Inflammatory macrophage treated with lipopolysaccharide for 4 hours (primary cell): ENCODE measurements at regions not wholly inside any gene's neighbourhood (a gene's known extent, or its start where the extent isn't known, plus 50 kb on each side); places are given as distances from the start of the nearest gene placed in this dataset.
A peak's percentile ranks its signal among the peaks of the same experiment; 100 is the strongest.

Experiments used
- DNase-seq: peaks from one replicate; pipeline ENCODE4 v3.0.0-alpha.2; 2020

GRCh38 chr16:85463672-85464382 lies 149.3 kb upstream of the GSE1 start:
- DNase-seq, result no peak

DNA sequence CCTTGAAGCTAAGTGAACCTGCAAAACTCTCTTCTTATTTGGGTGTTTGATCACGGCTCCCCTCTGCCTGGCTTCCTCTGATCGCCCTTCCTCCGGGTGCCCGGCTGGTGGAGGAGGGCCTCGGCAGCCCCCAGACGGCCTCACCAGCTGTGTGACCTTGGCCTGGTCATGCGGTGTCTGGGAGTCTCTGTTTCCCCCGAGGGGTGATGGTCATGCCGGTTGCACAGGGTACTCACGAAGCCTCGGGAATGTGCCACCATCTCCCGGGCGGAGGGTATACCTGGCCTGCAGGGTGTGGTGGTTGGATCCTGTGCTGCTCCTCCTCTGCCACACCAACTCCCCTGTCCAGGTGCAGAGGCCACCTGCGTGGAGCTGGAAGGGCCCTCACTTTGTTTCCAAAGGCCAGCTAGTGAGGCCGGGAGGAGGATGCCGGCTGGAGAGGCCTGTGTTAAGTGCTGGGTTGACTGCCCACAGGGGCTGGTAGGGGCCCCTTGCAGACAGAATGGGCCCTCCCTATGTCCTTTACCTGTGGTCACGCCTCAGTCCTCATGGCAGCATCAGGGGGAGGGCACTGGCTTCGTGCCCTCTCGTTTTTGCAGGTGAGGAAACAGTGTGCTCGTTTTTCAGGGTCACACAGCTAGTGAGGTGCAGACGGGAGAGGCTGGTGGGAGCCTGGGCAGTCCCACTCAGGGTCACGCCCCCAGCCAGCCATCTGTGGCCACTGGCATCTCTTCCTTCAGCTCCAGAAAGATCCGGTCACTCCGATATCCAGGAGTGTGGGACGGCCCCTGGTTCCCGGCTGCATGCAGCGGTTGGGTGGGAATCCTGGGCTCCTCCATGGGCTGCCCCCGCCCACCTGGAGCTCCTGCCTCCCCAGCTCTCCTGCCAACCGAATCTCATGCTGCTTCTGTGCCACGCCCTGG lies 148.5 kb upstream of the GSE1 start:
- DNase-seq, result no peak

GRCh38 chr16:85465328-85466303 lies 147.5 kb upstream of the GSE1 start:
- no peak for DNase-seq

GRCh38 chr16:85466304-85466700 lies 146.8 kb upstream of the GSE1 start:
- no peak for DNase-seq

DNA sequence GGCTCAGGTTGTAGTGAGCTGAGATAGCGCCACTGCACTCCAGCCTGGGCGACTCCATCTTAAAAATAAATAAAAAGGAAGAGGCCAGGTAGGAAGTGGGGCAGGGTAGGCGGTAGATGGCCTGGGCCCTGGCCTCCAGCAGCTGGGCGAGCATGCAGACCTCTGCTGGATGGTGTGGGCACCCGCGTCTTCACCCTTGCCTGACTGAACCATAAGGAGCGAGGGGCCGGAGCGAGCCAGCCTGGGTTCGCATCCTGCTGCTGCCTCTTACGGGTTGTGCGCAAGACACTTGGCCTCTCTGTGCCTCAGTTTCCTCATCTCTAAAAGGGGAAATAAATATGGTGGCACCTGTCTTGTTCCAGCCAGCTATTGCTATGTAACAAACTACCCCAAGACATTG lies 146.1 kb upstream of the GSE1 start:
- DNase-seq, result no peak

- DNase-seq, result no peak
These were observed 143.1 kb upstream of the GSE1 start for GRCh38 chr16:85469929-85470590.

GRCh38 chr16:85470873-85471272 lies 142.2 kb upstream of the GSE1 start:
- DNase-seq, result no peak

DNA sequence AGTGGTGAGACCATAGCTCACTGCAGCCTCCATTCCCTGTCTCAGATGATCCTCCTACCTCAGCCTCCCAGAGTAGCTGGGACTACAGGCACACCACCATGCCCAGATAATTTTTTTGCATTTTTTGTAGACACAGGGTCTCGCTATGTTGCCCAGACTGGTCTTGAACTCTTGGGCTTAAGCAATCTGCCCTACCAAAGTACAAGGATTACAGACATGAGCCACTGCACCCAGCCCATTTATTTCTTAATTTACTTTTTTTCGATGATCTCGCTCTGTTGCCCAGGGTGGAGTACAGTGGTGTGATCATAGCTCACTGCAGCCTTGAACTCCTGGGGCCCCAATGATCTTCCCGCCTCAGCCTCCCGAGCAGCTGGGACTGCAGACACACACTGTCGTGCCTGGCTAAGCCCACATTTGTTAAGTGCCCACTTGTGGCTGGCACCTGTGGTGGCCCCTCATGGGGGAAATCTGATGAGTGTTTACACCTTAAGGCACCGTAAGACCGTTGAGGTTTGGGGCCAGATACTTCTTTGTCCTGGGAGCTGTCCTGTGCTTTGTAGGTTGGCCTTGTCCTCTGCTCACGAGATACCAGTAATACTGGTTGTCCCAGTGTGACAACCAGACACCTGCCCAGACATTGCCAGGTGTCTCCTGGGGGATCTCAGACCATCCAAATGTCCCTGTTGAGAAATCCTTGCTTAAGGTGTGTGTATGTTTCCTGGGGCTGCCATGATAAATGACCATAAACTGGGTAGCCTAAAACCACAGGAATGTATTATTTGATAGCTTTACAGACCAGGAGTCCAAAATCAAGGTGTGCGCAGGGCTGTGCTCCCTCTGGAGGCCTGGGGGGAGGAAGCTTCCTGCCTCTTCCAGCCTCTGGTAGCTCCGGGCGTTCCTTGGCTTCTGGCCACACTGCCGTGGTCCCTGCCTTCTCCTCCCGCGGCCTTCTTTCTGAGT lies 141.4 kb upstream of the GSE1 start:
- no peak for DNase-seq

DNA sequence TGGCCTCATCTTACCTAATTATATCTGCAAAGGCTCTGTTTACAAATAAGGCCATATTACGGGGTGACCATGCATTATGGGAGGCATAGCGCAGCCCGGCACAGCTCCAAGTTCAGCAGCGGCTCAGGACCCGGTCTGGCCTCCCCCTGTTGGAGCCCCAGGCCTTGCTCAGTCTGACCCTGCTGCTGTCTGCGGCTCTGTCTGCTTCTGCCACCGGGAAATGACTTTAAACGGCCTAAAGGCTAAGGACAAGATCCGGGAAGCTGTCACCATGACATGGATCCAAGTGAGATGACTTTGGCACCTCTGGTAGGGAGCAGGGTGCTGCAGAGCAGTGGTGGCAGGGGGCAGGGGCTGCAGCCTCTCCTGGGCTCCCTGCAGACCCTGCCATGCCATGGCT lies 140.6 kb upstream of the GSE1 start:
- no peak for DNase-seq

GRCh38 chr16:85473323-85473722 lies 139.8 kb upstream of the GSE1 start:
- no peak for DNase-seq

- DNase-seq, result no peak
These were observed 139.1 kb upstream of the GSE1 start for GRCh38 chr16:85473909-85474620.

- no peak for DNase-seq
These were observed 138.4 kb upstream of the GSE1 start for GRCh38 chr16:85474621-85475217.

DNA sequence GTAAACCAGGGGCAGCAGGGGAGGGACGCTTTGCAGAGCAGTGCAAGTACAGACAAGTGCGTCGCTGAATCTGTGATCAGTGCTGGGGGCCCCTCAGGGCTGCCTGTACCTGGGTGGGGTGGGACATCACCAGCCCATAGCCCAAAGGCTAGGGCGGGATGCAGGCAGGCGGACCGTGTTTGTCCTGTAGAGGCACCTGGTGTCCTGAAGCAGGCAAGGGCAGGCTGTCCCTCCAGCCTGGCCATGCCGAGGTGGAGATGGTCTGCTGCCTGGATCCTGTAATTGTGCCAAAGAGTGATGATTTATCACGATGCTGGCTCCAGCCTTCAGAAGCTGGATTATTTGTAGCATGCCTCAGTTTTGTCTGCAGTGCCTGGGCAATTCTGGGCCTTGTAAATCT lies 137.9 kb upstream of the GSE1 start:
- DNase-seq, result no peak

GRCh38 chr16:85475691-85476300 lies 137.3 kb upstream of the GSE1 start:
- DNase-seq, result no peak

- no peak for DNase-seq
These were observed 136.7 kb upstream of the GSE1 start for GRCh38 chr16:85476389-85476788.

- DNase-seq, result peak; percentile 11
These were observed 135.2 kb upstream of the GSE1 start for GRCh38 chr16:85477801-85478363.

GRCh38 chr16:85479972-85480726 lies 133.0 kb upstream of the GSE1 start:
- no peak for DNase-seq

GRCh38 chr16:85480727-85481101 lies 132.4 kb upstream of the GSE1 start:
- no peak for DNase-seq

DNA sequence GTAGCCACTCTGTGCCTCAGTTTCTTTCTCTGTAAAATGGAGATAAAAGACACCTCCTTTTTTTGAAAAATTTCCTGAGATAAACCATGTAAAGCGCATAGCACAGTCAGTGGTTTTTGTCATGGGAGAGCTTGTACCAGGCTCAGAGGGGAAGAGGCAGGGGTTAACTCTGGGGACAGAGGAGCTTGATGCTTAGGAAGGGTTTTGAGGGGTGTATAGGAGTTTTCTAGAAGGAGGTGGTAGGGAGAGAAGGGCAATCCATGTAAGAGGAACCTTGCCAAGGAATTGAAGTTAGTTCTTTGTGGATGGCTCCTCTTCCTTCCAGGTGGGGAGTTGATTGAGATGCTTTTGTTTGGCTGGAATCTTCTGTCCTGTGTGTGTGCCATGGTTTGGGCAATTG lies 131.9 kb upstream of the GSE1 start:
- DNase-seq, result no peak
